ENCODE measurements at regions not wholly inside any gene's neighbourhood (a gene's known extent, or its start where the extent isn't known, plus 50 kb on each side); places are given as distances from the start of the nearest gene placed in this dataset.

DNA sequence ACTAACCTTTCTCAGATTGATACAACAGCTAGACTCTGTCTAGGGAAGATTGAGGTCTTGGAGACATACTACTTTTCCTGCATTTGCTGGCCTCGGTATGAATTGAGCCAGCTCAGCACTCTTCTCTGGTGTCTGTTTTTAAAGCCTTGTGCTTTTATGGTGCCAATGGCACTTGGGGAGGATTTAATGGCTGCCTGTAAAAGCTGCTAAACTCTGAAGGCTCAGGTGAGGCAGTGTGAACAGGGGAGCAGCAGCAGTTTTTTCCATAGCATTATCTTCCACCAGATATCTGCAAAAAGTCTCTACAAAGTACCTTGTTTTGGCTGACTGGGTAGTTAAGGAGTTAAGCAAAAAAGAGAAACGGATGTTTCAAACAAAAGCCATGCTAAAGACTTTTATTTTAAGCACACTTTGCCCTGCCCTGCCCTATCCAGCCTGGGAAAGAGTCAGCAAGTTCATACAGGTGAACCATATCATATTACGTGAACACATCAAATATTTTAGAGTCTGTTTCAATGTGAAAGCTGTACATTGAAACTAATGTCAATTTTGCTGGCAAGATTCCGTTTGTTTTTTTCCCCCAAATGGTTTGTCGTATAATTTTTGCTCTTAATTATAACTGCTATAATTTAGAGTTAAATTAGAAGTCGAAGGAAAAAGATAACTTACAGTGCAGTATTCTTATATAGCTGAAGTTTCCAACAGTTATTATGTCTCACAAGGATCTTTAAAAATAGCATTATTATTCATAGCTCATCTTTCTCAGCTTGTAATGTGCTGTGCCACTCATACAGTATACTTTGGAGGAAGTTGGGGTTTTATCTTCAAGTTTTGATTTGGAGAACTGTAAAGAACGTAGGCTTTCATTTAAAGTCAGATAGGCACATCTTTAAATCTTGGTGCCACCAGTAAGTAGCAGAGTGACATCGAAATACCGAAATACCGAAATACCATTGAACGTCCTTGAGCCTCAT, 424.1 kb upstream of the CD180 start:
- Histone ChIP-seq H3K4me1 (replicated peaks; ENCODE audit: insufficient read depth) (no peaks in the 10 kb centered on the region), H3K79me2 (ENCODE audit: low read depth) (no peaks in the 10 kb centered on the region), H3F3A (ENCODE audit: insufficient read depth, low read depth) (no peaks in the 10 kb centered on the region), H3K27me3 (ENCODE audit: insufficient read depth, low read depth) (no peaks in the 10 kb centered on the region), H2AFZ (no peak overlapping the region), H3K4me3 (no peak overlapping the region), H3K4me2 (no peak overlapping the region), H3K36me3 (ENCODE audit: low read depth) (no peaks in the 10 kb centered on the region), H3K9me3 (ENCODE audit: insufficient read depth, low read depth) (no peaks in the 10 kb centered on the region), H3K27ac (no peak overlapping the region), H3K9me2 (ENCODE audit: insufficient read depth) (no peaks in the 10 kb centered on the region), H4K20me1 (ENCODE audit: insufficient read depth) (no peaks in the 10 kb centered on the region)
- ChIA-PET CTCF (no interaction called here), POLR2A (ENCODE audit: unreplicated experiment) (no interaction called here)
- BruUV-seq (replicated peaks) = no TSS peak
- DNase-seq = no peak
- TF ChIP-seq, protein P1, sequence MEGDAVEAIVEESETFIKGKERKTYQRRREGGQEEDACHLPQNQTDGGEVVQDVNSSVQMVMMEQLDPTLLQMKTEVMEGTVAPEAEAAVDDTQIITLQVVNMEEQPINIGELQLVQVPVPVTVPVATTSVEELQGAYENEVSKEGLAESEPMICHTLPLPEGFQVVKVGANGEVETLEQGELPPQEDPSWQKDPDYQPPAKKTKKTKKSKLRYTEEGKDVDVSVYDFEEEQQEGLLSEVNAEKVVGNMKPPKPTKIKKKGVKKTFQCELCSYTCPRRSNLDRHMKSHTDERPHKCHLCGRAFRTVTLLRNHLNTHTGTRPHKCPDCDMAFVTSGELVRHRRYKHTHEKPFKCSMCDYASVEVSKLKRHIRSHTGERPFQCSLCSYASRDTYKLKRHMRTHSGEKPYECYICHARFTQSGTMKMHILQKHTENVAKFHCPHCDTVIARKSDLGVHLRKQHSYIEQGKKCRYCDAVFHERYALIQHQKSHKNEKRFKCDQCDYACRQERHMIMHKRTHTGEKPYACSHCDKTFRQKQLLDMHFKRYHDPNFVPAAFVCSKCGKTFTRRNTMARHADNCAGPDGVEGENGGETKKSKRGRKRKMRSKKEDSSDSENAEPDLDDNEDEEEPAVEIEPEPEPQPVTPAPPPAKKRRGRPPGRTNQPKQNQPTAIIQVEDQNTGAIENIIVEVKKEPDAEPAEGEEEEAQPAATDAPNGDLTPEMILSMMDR (conservative IDR thresholded peaks at IDR 0.05) = no peak
- TF ChIP-seq EZH2 (IDR thresholded peaks at IDR 0.05; ENCODE audit: low read depth) = no peak
- intact Hi-C loops (cut with micrococcal nuclease; ENCODE audit: unreplicated experiment) = no loop called here

DNA sequence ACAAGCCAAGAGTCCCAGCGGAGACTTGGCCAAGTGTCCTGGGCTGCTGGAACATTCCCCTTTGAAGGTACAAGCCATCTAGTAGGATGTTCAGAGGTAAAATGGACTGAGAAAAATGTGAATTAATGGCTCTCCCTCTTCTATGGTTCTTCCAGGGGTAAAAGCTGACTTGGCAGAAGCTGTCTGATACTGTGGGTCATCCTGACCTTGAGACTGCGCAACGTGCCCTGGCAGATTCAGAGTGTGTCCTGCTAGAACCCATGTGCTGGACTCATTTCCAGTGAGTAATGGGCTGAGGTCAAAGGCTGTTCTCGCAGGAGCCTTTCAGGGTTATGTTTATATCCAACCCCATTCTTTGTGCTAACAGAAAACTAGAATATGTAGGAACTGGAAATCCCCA, 423.0 kb upstream of the CD180 start:
- no peaks in the 10 kb centered on the region for H3K9me2 ChIP-seq (ENCODE audit: insufficient read depth)
- no peak overlapping the region for H3K4me2 ChIP-seq
- no peaks in the 10 kb centered on the region for H3K79me2 ChIP-seq (ENCODE audit: low read depth)
- BruUV-seq (replicated peaks) = no TSS peak
- no peak overlapping the region for H3K4me3 ChIP-seq
- TF ChIP-seq, protein P1 (conservative IDR thresholded peaks at IDR 0.05) = no peak
- no peak for TF ChIP-seq EZH2 (IDR thresholded peaks at IDR 0.05; ENCODE audit: low read depth)
- POLR2A ChIA-PET (ENCODE audit: unreplicated experiment) = no interaction called here
- H3K36me3 ChIP-seq (ENCODE audit: low read depth) = no peaks in the 10 kb centered on the region
- H3K9me3 ChIP-seq (ENCODE audit: insufficient read depth, low read depth) = no peaks in the 10 kb centered on the region
- H3K4me1 ChIP-seq (replicated peaks; ENCODE audit: insufficient read depth) = no peaks in the 10 kb centered on the region
- H4K20me1 ChIP-seq (ENCODE audit: insufficient read depth) = no peaks in the 10 kb centered on the region
- no peaks in the 10 kb centered on the region for H3K27me3 ChIP-seq (ENCODE audit: insufficient read depth, low read depth)
- no peak for DNase-seq
- CTCF ChIA-PET = no interaction called here
- no peak overlapping the region for H3K27ac ChIP-seq
- no peak overlapping the region for H2AFZ ChIP-seq
- intact Hi-C loops (cut with micrococcal nuclease; ENCODE audit: unreplicated experiment) = no loop called here
- no peaks in the 10 kb centered on the region for H3F3A ChIP-seq (ENCODE audit: insufficient read depth, low read depth)

DNA sequence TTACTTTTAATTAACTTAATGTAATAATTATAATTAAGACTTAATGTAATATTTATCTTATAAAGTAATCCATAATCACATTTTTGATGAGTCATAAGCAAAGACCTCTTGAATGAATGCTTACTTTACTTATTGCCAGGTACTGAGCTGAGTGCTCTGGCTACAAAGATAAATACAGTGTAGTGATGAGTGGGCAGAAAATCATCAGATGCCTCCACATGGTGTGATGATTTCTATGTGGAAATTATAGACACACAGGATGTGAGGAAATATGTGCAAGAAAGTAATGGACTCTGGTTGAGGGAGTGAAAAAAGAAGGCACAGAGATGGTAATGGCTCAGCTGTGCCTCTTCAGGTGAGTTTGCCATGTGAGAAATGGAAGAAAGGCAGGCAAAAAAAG, 422.6 kb upstream of the CD180 start:
- Histone ChIP-seq H3K9me2 (ENCODE audit: insufficient read depth) (no peaks in the 10 kb centered on the region), H3K4me1 (replicated peaks; ENCODE audit: insufficient read depth) (no peaks in the 10 kb centered on the region), H3K4me3 (no peak overlapping the region), H3K9me3 (ENCODE audit: insufficient read depth, low read depth) (no peaks in the 10 kb centered on the region), H3K79me2 (ENCODE audit: low read depth) (no peaks in the 10 kb centered on the region), H3K36me3 (ENCODE audit: low read depth) (no peaks in the 10 kb centered on the region), H3F3A (ENCODE audit: insufficient read depth, low read depth) (no peaks in the 10 kb centered on the region), H4K20me1 (ENCODE audit: insufficient read depth) (no peaks in the 10 kb centered on the region), H2AFZ (no peak overlapping the region), H3K27ac (no peak overlapping the region), H3K27me3 (ENCODE audit: insufficient read depth, low read depth) (no peaks in the 10 kb centered on the region), H3K4me2 (no peak overlapping the region)
- TF ChIP-seq, protein P1 (conservative IDR thresholded peaks at IDR 0.05) = no peak
- no peak for TF ChIP-seq EZH2 (IDR thresholded peaks at IDR 0.05; ENCODE audit: low read depth)
- no TSS peak for BruUV-seq (replicated peaks)
- intact Hi-C loops (cut with micrococcal nuclease; ENCODE audit: unreplicated experiment) = no loop called here
- DNase-seq = no peak
- ChIA-PET CTCF (no interaction called here), POLR2A (ENCODE audit: unreplicated experiment) (no interaction called here)
